Neural cell (in vitro differentiated cells): ENCODE measurements at regions not wholly inside any gene's neighbourhood (a gene's known extent, or its start where the extent isn't known, plus 50 kb on each side); places are given as distances from the start of the nearest gene placed in this dataset.

Source experiments
- H2AFZ ChIP-seq: fragments of 200-600, 300-800 bp; sonication (generic), shearing (Covaris generic); 2 replicates; pipeline ENCODE4 v1.6.0; 2014; ENCODE audit warnings: low read depth, mild to moderate bottlenecking, antibody characterized with exemption, low read length, moderate library complexity
- H3F3A ChIP-seq: fragments of 200-600 bp; shearing (Covaris generic); 2 replicates; pipeline ENCODE4 v1.6.1; 2016; ENCODE audit warnings: mild to moderate bottlenecking, moderate library complexity, mixed read lengths, antibody characterized with exemption, low read length; ENCODE audit not compliant: insufficient read depth, poor library complexity, severe bottlenecking
- H3K27ac ChIP-seq: fragments of 200-600, 300-800 bp; sonication (generic), shearing (Covaris generic); 2 replicates; pipeline ENCODE4 v1.5.1; 2014; ENCODE audit warnings: mild to moderate bottlenecking, low read length, moderate library complexity
- H3K27me3 ChIP-seq: fragments of 300-800, 200-600 bp; sonication (generic), shearing (Covaris generic); 2 replicates; pipeline ENCODE4 v1.6.0; 2014; ENCODE audit warnings: mild to moderate bottlenecking, low read depth, low read length, moderate library complexity; ENCODE audit not compliant: insufficient read depth
- H3K36me3 ChIP-seq: fragments of 300-800, 200-600 bp; sonication (generic), shearing (Covaris generic); 2 replicates; pipeline ENCODE4 v1.5.1; 2014; ENCODE audit warnings: mild to moderate bottlenecking, antibody characterized with exemption, low read length, moderate library complexity; ENCODE audit not compliant: insufficient read depth
- H3K4me2 ChIP-seq: fragments of 300-800, 200-600 bp; sonication (generic), shearing (Covaris generic); 2 replicates; pipeline ENCODE4 v1.6.0; 2014; ENCODE audit warnings: mild to moderate bottlenecking, low read length
- H3K4me3 ChIP-seq: fragments of 300-800, 200-600 bp; sonication (generic), shearing (Covaris generic); 2 replicates; pipeline ENCODE4 v1.5.1; 2014; ENCODE audit warnings: mild to moderate bottlenecking, low read length, moderate library complexity
- H3K79me2 ChIP-seq: fragments of 200-600 bp; shearing (Covaris generic); replicated peaks from 2 replicates; pipeline ENCODE4 v1.6.0; 2014; ENCODE audit warnings: mild to moderate bottlenecking, low read length, moderate library complexity; ENCODE audit not compliant: insufficient read depth
- H3K9ac ChIP-seq: fragments of 300-800, 200-600 bp; sonication (generic), shearing (Covaris generic); 2 replicates; pipeline ENCODE4 v1.6.1; 2016; ENCODE audit warnings: mild to moderate bottlenecking, low read length, mixed read lengths
- H3K9me2 ChIP-seq: fragments of 200-600 bp; shearing (Covaris generic); 2 replicates; pipeline ENCODE4 v1.6.1; 2016; ENCODE audit warnings: mild to moderate bottlenecking, low read length, mixed read lengths; ENCODE audit not compliant: insufficient read depth
- H3K9me3 ChIP-seq: fragments of 200-600, 300-800 bp; sonication (generic), shearing (Covaris generic); 2 replicates; pipeline ENCODE4 v1.6.1; 2016; ENCODE audit warnings: mild to moderate bottlenecking, mixed run types, low read length, moderate library complexity, mixed read lengths
- H4K20me1 ChIP-seq: fragments of 200-600 bp; shearing (Covaris generic); 2 replicates; pipeline ENCODE4 v1.6.1; 2016; ENCODE audit warnings: mild to moderate bottlenecking, mixed run types; ENCODE audit not compliant: insufficient read depth
- EP300 ChIP-seq: fragments of 450-650 bp; conservative IDR thresholded peaks from 2 replicates; pipeline ENCODE4 v1.6.1; 2014; ENCODE audit warnings: antibody characterized with exemption, mild to moderate bottlenecking, moderate library complexity; ENCODE audit not compliant: poor library complexity, severe bottlenecking
- EZH2 ChIP-seq: fragments of 200-600, 300-800 bp; shearing (Covaris generic), sonication (generic); IDR thresholded peaks from 2 replicates; pipeline ENCODE4 v1.6.1; 2014; ENCODE audit warnings: antibody characterized with exemption, low read length, borderline replicate concordance, mild to moderate bottlenecking; ENCODE audit not compliant: insufficient read depth, poor library complexity, severe bottlenecking
- MXI1 ChIP-seq: fragments of 450-650 bp; conservative IDR thresholded peaks from 2 replicates; pipeline ENCODE4 v1.6.1; 2014; ENCODE audit warnings: antibody characterized with exemption, mild to moderate bottlenecking; ENCODE audit not compliant: poor library complexity, severe bottlenecking
- POLR2AphosphoS5 ChIP-seq: IDR thresholded peaks from 2 replicates; pipeline ENCODE4 v1.6.1; 2012
- RAD21 ChIP-seq: fragments of 450-650 bp; conservative IDR thresholded peaks from 2 replicates; pipeline ENCODE4 v1.6.1; 2014; ENCODE audit warnings: antibody characterized with exemption, mild to moderate bottlenecking, moderate library complexity
- REST ChIP-seq: IDR thresholded peaks from 2 replicates; pipeline ENCODE4 v1.6.1; 2012; ENCODE audit warnings: borderline replicate concordance
- SMC3 ChIP-seq: fragments of 450-650 bp; conservative IDR thresholded peaks from 2 replicates; pipeline ENCODE4 v1.6.1; 2014; ENCODE audit warnings: antibody characterized with exemption, mild to moderate bottlenecking, moderate library complexity; ENCODE audit not compliant: poor library complexity
- TAF1 ChIP-seq: IDR thresholded peaks from 2 replicates; pipeline ENCODE4 v1.6.1; 2012; ENCODE audit warnings: low read depth
- TF ChIP-seq, protein P1 (sequence below): fragments of 450-650 bp; IDR thresholded peaks from 2 replicates; pipeline ENCODE4 v1.5.1; 2014; ENCODE audit warnings: antibody characterized with exemption, mild to moderate bottlenecking, moderate library complexity; ENCODE audit not compliant: poor library complexity, severe bottlenecking

GRCh38 chr2:128799284-128799552 is 480.6 kb upstream of the HS6ST1 start:
- TF ChIP-seq SMC3 (no peak), EP300 (no peak), RAD21 (no peak), POLR2AphosphoS5 (no peak), EZH2 (no peak), TAF1 (no peak)
- TF ChIP-seq, protein P1, sequence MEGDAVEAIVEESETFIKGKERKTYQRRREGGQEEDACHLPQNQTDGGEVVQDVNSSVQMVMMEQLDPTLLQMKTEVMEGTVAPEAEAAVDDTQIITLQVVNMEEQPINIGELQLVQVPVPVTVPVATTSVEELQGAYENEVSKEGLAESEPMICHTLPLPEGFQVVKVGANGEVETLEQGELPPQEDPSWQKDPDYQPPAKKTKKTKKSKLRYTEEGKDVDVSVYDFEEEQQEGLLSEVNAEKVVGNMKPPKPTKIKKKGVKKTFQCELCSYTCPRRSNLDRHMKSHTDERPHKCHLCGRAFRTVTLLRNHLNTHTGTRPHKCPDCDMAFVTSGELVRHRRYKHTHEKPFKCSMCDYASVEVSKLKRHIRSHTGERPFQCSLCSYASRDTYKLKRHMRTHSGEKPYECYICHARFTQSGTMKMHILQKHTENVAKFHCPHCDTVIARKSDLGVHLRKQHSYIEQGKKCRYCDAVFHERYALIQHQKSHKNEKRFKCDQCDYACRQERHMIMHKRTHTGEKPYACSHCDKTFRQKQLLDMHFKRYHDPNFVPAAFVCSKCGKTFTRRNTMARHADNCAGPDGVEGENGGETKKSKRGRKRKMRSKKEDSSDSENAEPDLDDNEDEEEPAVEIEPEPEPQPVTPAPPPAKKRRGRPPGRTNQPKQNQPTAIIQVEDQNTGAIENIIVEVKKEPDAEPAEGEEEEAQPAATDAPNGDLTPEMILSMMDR: no peak
- no peak overlapping the region for H3K4me2 ChIP-seq
- H3K9me3 ChIP-seq: no peaks in the 10 kb centered on the region
- H3K27me3 ChIP-seq: no peaks in the 10 kb centered on the region
- H3K27ac ChIP-seq: no peak overlapping the region
- no peak overlapping the region for H3K9ac ChIP-seq
- no peaks in the 10 kb centered on the region for H3K9me2 ChIP-seq
- H4K20me1 ChIP-seq: no peaks in the 10 kb centered on the region
- no peak overlapping the region for H3K4me3 ChIP-seq
- H3K79me2 ChIP-seq: no peaks in the 10 kb centered on the region
- H3K36me3 ChIP-seq: no peaks in the 10 kb centered on the region
- no peaks in the 10 kb centered on the region for H3F3A ChIP-seq
- no peak overlapping the region for H2AFZ ChIP-seq

GRCh38 chr2:128799730-128800129 is 481.1 kb upstream of the HS6ST1 start:
- no peak overlapping the region for H2AFZ ChIP-seq
- H4K20me1 ChIP-seq: no peaks in the 10 kb centered on the region
- H3K9me2 ChIP-seq: no peaks in the 10 kb centered on the region
- no peak for TF ChIP-seq RAD21
- no peak for TF ChIP-seq TAF1
- TF ChIP-seq, protein P1: no peak
- no peak for TF ChIP-seq POLR2AphosphoS5
- TF ChIP-seq EZH2: no peak
- no peak for TF ChIP-seq REST
- TF ChIP-seq SMC3: no peak
- no peak for TF ChIP-seq EP300
- TF ChIP-seq MXI1: no peak
- H3K36me3 ChIP-seq: no peaks in the 10 kb centered on the region
- no peaks in the 10 kb centered on the region for H3F3A ChIP-seq
- H3K27ac ChIP-seq: no peak overlapping the region
- no peak overlapping the region for H3K9ac ChIP-seq
- H3K27me3 ChIP-seq: no peaks in the 10 kb centered on the region
- H3K9me3 ChIP-seq: no peaks in the 10 kb centered on the region
- no peaks in the 10 kb centered on the region for H3K79me2 ChIP-seq
- H3K4me3 ChIP-seq: no peak overlapping the region
- H3K4me2 ChIP-seq: no peak overlapping the region
